Breast epithelium (tissue), 3 donors: ENCODE measurements at regions not wholly inside any gene's neighbourhood (a gene's known extent, or its start where the extent isn't known, plus 50 kb on each side); places are given as distances from the start of the nearest gene placed in this dataset.

Source experiments
- POLR2A ChIP-seq: fragments of 450-650 bp; IDR thresholded peaks from one replicate; pipeline ENCODE4 v1.6.1; 2016; ENCODE audit warnings: antibody characterized with exemption, mild to moderate bottlenecking, moderate library complexity
- TF ChIP-seq, protein P1 (sequence below), 3 donors: fragments of 450-650 bp; IDR thresholded peaks; one replicate each; pipeline ENCODE4 v1.5.1; 2016 to 2017; ENCODE audit warnings: antibody characterized with exemption in 3 of 3, mild to moderate bottlenecking in 3 of 3, moderate library complexity in 3 of 3

DNA sequence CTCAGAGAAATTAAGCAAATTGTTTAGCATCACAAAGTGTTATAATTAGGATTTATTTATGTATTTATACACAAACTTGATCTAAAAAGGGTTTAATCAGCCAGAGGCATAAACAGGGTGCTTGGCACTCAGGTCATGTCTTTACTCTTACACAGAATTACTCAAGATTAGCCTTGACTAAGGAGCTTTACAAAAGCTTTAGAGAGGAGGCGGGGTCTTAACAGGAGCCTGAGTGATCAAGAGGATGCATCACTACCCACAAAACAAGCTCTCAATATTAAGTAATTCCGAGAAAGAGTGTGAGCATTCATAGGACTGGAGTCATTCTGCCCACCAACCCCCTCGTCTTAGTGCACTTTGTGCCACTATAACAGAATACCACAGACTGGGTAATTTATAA, 103.0 kb downstream of the SPATA19 start:
- TF ChIP-seq, protein P1, sequence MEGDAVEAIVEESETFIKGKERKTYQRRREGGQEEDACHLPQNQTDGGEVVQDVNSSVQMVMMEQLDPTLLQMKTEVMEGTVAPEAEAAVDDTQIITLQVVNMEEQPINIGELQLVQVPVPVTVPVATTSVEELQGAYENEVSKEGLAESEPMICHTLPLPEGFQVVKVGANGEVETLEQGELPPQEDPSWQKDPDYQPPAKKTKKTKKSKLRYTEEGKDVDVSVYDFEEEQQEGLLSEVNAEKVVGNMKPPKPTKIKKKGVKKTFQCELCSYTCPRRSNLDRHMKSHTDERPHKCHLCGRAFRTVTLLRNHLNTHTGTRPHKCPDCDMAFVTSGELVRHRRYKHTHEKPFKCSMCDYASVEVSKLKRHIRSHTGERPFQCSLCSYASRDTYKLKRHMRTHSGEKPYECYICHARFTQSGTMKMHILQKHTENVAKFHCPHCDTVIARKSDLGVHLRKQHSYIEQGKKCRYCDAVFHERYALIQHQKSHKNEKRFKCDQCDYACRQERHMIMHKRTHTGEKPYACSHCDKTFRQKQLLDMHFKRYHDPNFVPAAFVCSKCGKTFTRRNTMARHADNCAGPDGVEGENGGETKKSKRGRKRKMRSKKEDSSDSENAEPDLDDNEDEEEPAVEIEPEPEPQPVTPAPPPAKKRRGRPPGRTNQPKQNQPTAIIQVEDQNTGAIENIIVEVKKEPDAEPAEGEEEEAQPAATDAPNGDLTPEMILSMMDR (IDR thresholded peaks at IDR 0.05) = no peak
- TF ChIP-seq POLR2A = no peak
